ENCODE measurements at regions not wholly inside any gene's neighbourhood (a gene's known extent, or its start where the extent isn't known, plus 50 kb on each side); places are given as distances from the start of the nearest gene placed in this dataset.

- no peak for TF ChIP-seq CTCF (IDR thresholded peaks at IDR 0.05; ENCODE audit: borderline replicate concordance, extremely low read depth, low read length, poor library complexity, severe bottlenecking)
- no peak for TF ChIP-seq EZH2 (IDR thresholded peaks at IDR 0.05; ENCODE audit: borderline replicate concordance, low read depth, low read length, severe bottlenecking)
Measured at GRCh38 chr21:20353351-20353750, 644.9 kb upstream of the NCAM2 start.

All from DND-41 (cell line).